Left hindlimb (tissue), 1 donor: ENCODE measurements at regions not wholly inside any gene's neighbourhood (a gene's known extent, or its start where the extent isn't known, plus 50 kb on each side); places are given as distances from the start of the nearest gene placed in this dataset.
A peak's percentile ranks its signal among the peaks of the same experiment; 100 is the strongest.

Experiments
- DNase-seq: peaks from one replicate; pipeline ENCODE4 v3.0.0-alpha.2; 2018

GRCh38 chr9:84187090-84187489 lies 153.5 kb downstream of the SLC28A3 start:
- DNase-seq, result no peak

- no peak for DNase-seq
Observed at GRCh38 chr9:84189904-84190303, 150.7 kb downstream of the SLC28A3 start.

GRCh38 chr9:84190411-84190810 lies 150.1 kb downstream of the SLC28A3 start:
- no peak for DNase-seq

- DNase-seq, result no peak
Observed at GRCh38 chr9:84206801-84207370, 133.7 kb downstream of the SLC28A3 start.

GRCh38 chr9:84207491-84207951 lies 133.0 kb downstream of the SLC28A3 start:
- peak; percentile 24 for DNase-seq

GRCh38 chr9:84212246-84212645 lies 128.3 kb downstream of the SLC28A3 start:
- DNase-seq, result no peak

GRCh38 chr9:84212982-84213381 lies 127.6 kb downstream of the SLC28A3 start:
- DNase-seq, result no peak

GRCh38 chr9:84216151-84216550 lies 124.4 kb downstream of the SLC28A3 start:
- no peak for DNase-seq

- DNase-seq, result no peak
Observed at GRCh38 chr9:84218322-84218721, 122.2 kb downstream of the SLC28A3 start.

GRCh38 chr9:84224246-84224645 lies 116.3 kb downstream of the SLC28A3 start:
- DNase-seq, result no peak
